ENCODE measurements at regions not wholly inside any gene's neighbourhood (a gene's known extent, or its start where the extent isn't known, plus 50 kb on each side); places are given as distances from the start of the nearest gene placed in this dataset.

- no peak overlapping the region for H3T11ph ChIP-seq (ENCODE audit: low read length)
- Mint-ChIP-seq H3K36me3 (ENCODE audit: insufficient read depth in 1 of 3, low read depth in 3 of 3) (no peaks in the 10 kb centered on the region; a peak in 1 of 7 replicates), H3K4me3 (no peak overlapping the region), H3K4me1 (no peaks in the 10 kb centered on the region), H3K27me3 (ENCODE audit: low read depth) (peaks cover 2% of the 10 kb centered on the region; the same call in 1 of the 2 replicates), H3K27ac (no peak overlapping the region), H3K9me3 (no peaks in the 10 kb centered on the region)
- no peak overlapping the region for H3K23ac ChIP-seq (ENCODE audit: insufficient read length, low read depth, low read length)
- H3K27ac ChIP-seq (ENCODE audit: insufficient read length, low read depth, low read length): no peak overlapping the region
- no peak overlapping the region for H4K5ac ChIP-seq (ENCODE audit: insufficient read length, low read depth, low read length)
- no peak overlapping the region for H3K4ac ChIP-seq (ENCODE audit: low read depth, low read length)
- H3K9me3 ChIP-seq (ENCODE audit: control insufficient read depth, low read depth, low read length): no peaks in the 10 kb centered on the region
- no peak overlapping the region for H2AK5ac ChIP-seq (ENCODE audit: insufficient read length, low read length)
- no peak for TF ChIP-seq CTCF (conservative IDR thresholded peaks at IDR 0.05)
- no peak overlapping the region for H2BK20ac ChIP-seq (ENCODE audit: low read depth, low read length, poor library complexity, severe bottlenecking)
- H3K56ac ChIP-seq (ENCODE audit: insufficient read length, low read depth, low read length): no peak overlapping the region
- no CpG with 5 or more reads among the region's 4 CpGs for WGBS (ENCODE audit: extremely low coverage, insufficient read length, low lambda C conversion rate)
- no peak overlapping the region for H2AFZ ChIP-seq (ENCODE audit: low read length)
- no peaks in the 10 kb centered on the region for H3K23me2 ChIP-seq (ENCODE audit: insufficient read length, low read depth, low read length, poor library complexity, severe bottlenecking)
- no peak overlapping the region for H2BK15ac ChIP-seq (ENCODE audit: low read depth, low read length)
- H4K8ac ChIP-seq (replicated peaks; ENCODE audit: insufficient read length, low read depth, low read length): no peak overlapping the region
- no peak overlapping the region for H4K91ac ChIP-seq (ENCODE audit: insufficient read length, low read depth, low read length)
- DNase-seq: no peak
- H3K27me3 ChIP-seq (ENCODE audit: insufficient read depth, low read length): no peaks in the 10 kb centered on the region
- H3K9ac ChIP-seq (ENCODE audit: extremely low read depth, insufficient read length, low read length): no peak overlapping the region
- no peak overlapping the region for H3K4me2 ChIP-seq (ENCODE audit: insufficient read depth, insufficient read length, low read length)
- no peaks in the 10 kb centered on the region for H3K79me1 ChIP-seq (ENCODE audit: insufficient read depth, low read depth, low read length, poor library complexity, severe bottlenecking)
- H3K18ac ChIP-seq (ENCODE audit: insufficient read length, low read depth, low read length): no peak overlapping the region
- H2BK5ac ChIP-seq (ENCODE audit: insufficient read length, low read length): no peak overlapping the region
- no peaks in the 10 kb centered on the region for H4K20me1 ChIP-seq (ENCODE audit: control insufficient read depth, insufficient read depth, insufficient read length)
- no peaks in the 10 kb centered on the region for H3K79me2 ChIP-seq (ENCODE audit: insufficient read depth, low read length)
- no peak overlapping the region for H2BK12ac ChIP-seq (ENCODE audit: insufficient read length, low read depth, low read length)
- no peak overlapping the region for H3K14ac ChIP-seq (ENCODE audit: insufficient read depth, low read length)
- no peak overlapping the region for H2BK120ac ChIP-seq (ENCODE audit: low read depth, low read length, poor library complexity, severe bottlenecking)
- H3K4me1 ChIP-seq (ENCODE audit: insufficient read depth, low read length): no peaks in the 10 kb centered on the region
Observed at GRCh38 chr21:15272171-15272570, 207.4 kb upstream of the NRIP1 start.
